Right atrium auricular region (tissue), 2 donors: ENCODE measurements at regions not wholly inside any gene's neighbourhood (a gene's known extent, or its start where the extent isn't known, plus 50 kb on each side); places are given as distances from the start of the nearest gene placed in this dataset.
A peak's percentile ranks its signal among the peaks of the same experiment; 100 is the strongest.

ENCODE experiments used
- DNase-seq: peaks from one replicate; pipeline ENCODE4 v3.0.0-alpha.2; 2019; ENCODE audit warnings: low spot score
- H3K27ac ChIP-seq, 2 donors: fragments of 200-600 bp; sonication (generic); 1 replicate in 1 of 2; 2 replicates in 1 of 2; pipeline ENCODE4 v1.5.1; 2016 to 2019
- H3K27me3 ChIP-seq, 2 donors: fragments of 200-600 bp; sonication (generic); one replicate each; pipeline versions ENCODE4 v1.5.1 to v1.6.0; 2017 to 2019
- H3K36me3 ChIP-seq: fragments of 200-600 bp; sonication (generic); one replicate; pipeline ENCODE4 v1.5.1; 2016
- H3K4me1 ChIP-seq, 2 donors: fragments of 200-600 bp; sonication (generic); one replicate each; pipeline versions ENCODE4 v1.5.1 to v1.6.0; 2017 to 2019
- H3K4me3 ChIP-seq, 2 donors: fragments of 200-600 bp; sonication (generic); 1 replicate in 1 of 2; 2 replicates in 1 of 2; pipeline ENCODE4 v1.5.1; 2017 to 2019; ENCODE audit warnings: mild to moderate bottlenecking in 1 of 2, moderate library complexity in 1 of 2
- H3K9me3 ChIP-seq, 2 donors: fragments of 200-600 bp; sonication (generic); one replicate each; pipeline ENCODE4 v1.5.1; 2019
- TF ChIP-seq, protein P1 (sequence below), 2 donors: fragments of 200-600 bp; sonication (generic); IDR thresholded peaks; one replicate each; pipeline ENCODE4 v1.5.1; 2019; ENCODE audit warnings: antibody characterized with exemption in 2 of 2

GRCh38 chr9:113687107-113687679, 188.9 kb upstream of the ZNF618 start:
- peak overlapping the region in 1 of 2 donors; percentile 32 for H3K4me3 ChIP-seq
- peaks cover 0 to 7% of the 10 kb centered on the region in 2 donors for H3K27me3 ChIP-seq
- no peaks in the 10 kb centered on the region for H3K36me3 ChIP-seq
- H3K27ac ChIP-seq: no peak overlapping the region
- no peak for DNase-seq
- H3K9me3 ChIP-seq: no peaks in the 10 kb centered on the region
- H3K4me1 ChIP-seq: peaks cover 0 to 10% of the 10 kb centered on the region in 2 donors
- TF ChIP-seq, protein P1, sequence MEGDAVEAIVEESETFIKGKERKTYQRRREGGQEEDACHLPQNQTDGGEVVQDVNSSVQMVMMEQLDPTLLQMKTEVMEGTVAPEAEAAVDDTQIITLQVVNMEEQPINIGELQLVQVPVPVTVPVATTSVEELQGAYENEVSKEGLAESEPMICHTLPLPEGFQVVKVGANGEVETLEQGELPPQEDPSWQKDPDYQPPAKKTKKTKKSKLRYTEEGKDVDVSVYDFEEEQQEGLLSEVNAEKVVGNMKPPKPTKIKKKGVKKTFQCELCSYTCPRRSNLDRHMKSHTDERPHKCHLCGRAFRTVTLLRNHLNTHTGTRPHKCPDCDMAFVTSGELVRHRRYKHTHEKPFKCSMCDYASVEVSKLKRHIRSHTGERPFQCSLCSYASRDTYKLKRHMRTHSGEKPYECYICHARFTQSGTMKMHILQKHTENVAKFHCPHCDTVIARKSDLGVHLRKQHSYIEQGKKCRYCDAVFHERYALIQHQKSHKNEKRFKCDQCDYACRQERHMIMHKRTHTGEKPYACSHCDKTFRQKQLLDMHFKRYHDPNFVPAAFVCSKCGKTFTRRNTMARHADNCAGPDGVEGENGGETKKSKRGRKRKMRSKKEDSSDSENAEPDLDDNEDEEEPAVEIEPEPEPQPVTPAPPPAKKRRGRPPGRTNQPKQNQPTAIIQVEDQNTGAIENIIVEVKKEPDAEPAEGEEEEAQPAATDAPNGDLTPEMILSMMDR (IDR thresholded peaks at IDR 0.05): no peak

DNA sequence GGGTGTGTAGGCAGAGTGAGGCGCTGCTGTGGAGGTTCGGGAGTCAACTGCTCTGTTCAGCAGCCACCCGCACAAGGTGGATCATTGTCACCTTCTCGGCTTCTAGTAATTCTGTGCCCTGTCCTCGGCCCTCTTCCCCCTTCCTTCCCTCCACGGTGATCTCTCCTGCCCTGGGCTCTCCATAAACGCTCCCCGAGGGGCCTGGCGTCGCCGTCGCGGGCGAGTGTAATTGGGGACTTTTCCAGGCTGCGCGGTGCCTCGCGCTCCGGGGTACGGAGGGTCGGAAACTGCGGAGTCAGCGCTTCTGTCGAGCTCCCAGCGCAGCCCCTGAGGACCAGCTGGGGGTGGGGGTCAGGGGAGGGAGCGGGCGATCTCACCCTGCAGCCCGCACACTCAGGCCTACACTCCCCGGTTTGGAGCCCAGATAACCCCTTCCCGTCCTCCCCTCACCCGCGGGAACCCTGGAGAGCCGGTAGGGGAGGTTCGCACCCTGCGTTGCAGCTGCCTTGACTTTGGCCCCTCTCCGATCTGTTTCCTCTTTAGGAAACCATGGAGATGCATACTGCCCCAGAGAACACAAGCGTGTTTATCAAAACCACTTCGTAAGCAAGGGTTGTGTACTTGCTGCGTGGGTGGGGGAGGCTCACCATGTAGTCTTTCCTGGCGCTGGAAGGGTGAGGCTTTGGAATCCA, 188.3 kb upstream of the ZNF618 start:
- H3K27me3 ChIP-seq: peaks cover 0 to 7% of the 10 kb centered on the region in 2 donors
- H3K36me3 ChIP-seq: no peaks in the 10 kb centered on the region
- H3K4me1 ChIP-seq: peaks cover 0 to 10% of the 10 kb centered on the region in 2 donors
- H3K4me3 ChIP-seq: peak overlapping the region in 1 of 2 donors; percentile 32
- TF ChIP-seq, protein P1 (IDR thresholded peaks at IDR 0.05): no peak
- no peak overlapping the region for H3K27ac ChIP-seq
- DNase-seq: no peak
- no peaks in the 10 kb centered on the region for H3K9me3 ChIP-seq

DNA sequence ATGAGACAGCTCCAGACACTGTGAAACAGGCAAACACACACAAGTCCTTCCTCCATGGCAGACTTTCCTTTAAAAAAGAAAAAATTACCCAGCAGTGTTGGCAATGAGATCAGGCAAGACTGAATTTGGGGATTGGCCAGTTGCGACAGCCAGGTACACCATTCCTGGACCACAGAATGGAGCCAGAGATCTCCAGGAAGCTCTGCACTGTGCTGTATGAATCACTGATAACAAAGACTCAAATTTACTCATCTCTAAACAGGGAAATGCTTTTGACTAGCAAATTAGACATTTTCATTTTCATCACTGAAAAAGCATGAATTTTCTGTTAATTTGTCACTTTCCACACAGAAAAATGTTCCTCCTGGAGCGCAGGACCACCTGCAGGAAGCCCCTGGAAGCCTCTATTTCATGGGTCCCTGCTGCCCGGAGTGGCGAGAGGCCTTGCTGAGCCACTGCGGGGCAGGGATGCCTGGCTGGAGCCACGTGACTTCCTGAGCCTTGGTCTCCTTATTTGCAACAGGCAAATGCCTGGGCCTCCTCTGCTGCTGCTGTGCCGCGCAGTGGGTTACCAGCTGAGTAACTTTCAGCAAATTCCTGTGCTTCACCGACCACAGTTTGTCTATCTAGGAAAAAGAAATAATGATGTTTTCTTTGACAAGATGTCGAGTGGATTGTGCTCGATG, 185.9 kb upstream of the ZNF618 start:
- Histone ChIP-seq H3K4me1 (peaks cover 0 to 10% of the 10 kb centered on the region in 2 donors), H3K4me3 (no peak overlapping the region), H3K36me3 (no peaks in the 10 kb centered on the region), H3K9me3 (no peaks in the 10 kb centered on the region), H3K27me3 (peaks cover 0 to 7% of the 10 kb centered on the region in 2 donors), H3K27ac (no peak overlapping the region)
- TF ChIP-seq, protein P1 (IDR thresholded peaks at IDR 0.05): no peak
- DNase-seq: no peak

GRCh38 chr9:113692256-113692655, 183.9 kb upstream of the ZNF618 start:
- Histone ChIP-seq H3K36me3 (no peaks in the 10 kb centered on the region), H3K27me3 (peaks cover 0 to 7% of the 10 kb centered on the region in 2 donors), H3K4me1 (peaks cover 0 to 10% of the 10 kb centered on the region in 2 donors), H3K9me3 (no peaks in the 10 kb centered on the region), H3K27ac (no peak overlapping the region), H3K4me3 (no peak overlapping the region)
- TF ChIP-seq, protein P1 (IDR thresholded peaks at IDR 0.05): no peak
- DNase-seq: no peak

- no peak for DNase-seq
- Histone ChIP-seq H3K27ac (no peak overlapping the region), H3K9me3 (no peaks in the 10 kb centered on the region), H3K36me3 (no peaks in the 10 kb centered on the region), H3K4me3 (no peak overlapping the region), H3K4me1 (no peaks in the 10 kb centered on the region), H3K27me3 (no peaks in the 10 kb centered on the region)
- TF ChIP-seq, protein P1 (IDR thresholded peaks at IDR 0.05): no peak
These were observed 181.2 kb upstream of the ZNF618 start for GRCh38 chr9:113694912-113695311.
